Hepatocyte (in vitro differentiated cells): ENCODE measurements at regions not wholly inside any gene's neighbourhood (a gene's known extent, or its start where the extent isn't known, plus 50 kb on each side); places are given as distances from the start of the nearest gene placed in this dataset.

ENCODE experiments used
- DNase-seq: peaks from one replicate; pipeline ENCODE4 v3.0.0-alpha.2; 2016; ENCODE audit warnings: low spot score
- H2AFZ ChIP-seq: fragments of 200-600 bp; sonication (generic); 2 replicates; pipeline ENCODE4 v1.6.0; 2016; ENCODE audit warnings: antibody characterized with exemption, mild to moderate bottlenecking
- H3K27ac ChIP-seq: fragments of 200-600 bp; sonication (generic); 2 replicates; pipeline ENCODE4 v1.5.1; 2016; ENCODE audit warnings: mild to moderate bottlenecking
- H3K27me3 ChIP-seq: fragments of 200-600 bp; sonication (generic); 2 replicates; pipeline ENCODE4 v1.6.1; 2016
- H3K36me3 ChIP-seq: fragments of 200-600 bp; sonication (generic); replicated peaks from 2 replicates; pipeline ENCODE4 v1.5.1; 2016; ENCODE audit warnings: low read depth; ENCODE audit not compliant: insufficient read depth
- H3K4me1 ChIP-seq: fragments of 200-600 bp; sonication (generic); 2 replicates; pipeline ENCODE4 v1.5.1; 2016; ENCODE audit warnings: mild to moderate bottlenecking, moderate library complexity; ENCODE audit not compliant: insufficient read depth
- H3K4me2 ChIP-seq: fragments of 200-600 bp; sonication (generic); 2 replicates; pipeline ENCODE4 v1.6.0; 2016
- H3K4me3 ChIP-seq: fragments of 200-600 bp; sonication (generic); 2 replicates; pipeline ENCODE4 v1.5.1; 2016; ENCODE audit warnings: mild to moderate bottlenecking
- H3K79me2 ChIP-seq: fragments of 200-600 bp; sonication (generic); 2 replicates; pipeline ENCODE4 v1.6.0; 2017; ENCODE audit warnings: mild to moderate bottlenecking
- H3K9me2 ChIP-seq: fragments of 200-600 bp; sonication (generic); replicated peaks from 2 replicates; pipeline ENCODE4 v1.6.0; 2017; ENCODE audit warnings: mild to moderate bottlenecking; ENCODE audit not compliant: insufficient read depth
- H3K9me3 ChIP-seq: fragments of 200-600 bp; sonication (generic); 2 replicates; pipeline ENCODE4 v1.5.1; 2016; ENCODE audit warnings: low read depth, mild to moderate bottlenecking
- H4K20me1 ChIP-seq: fragments of 200-600 bp; sonication (generic); 2 replicates; pipeline ENCODE4 v1.6.0; 2016; ENCODE audit warnings: mild to moderate bottlenecking; ENCODE audit not compliant: insufficient read depth, poor library complexity, severe bottlenecking
- EZH2 ChIP-seq: fragments of 200-600 bp; sonication (generic); IDR thresholded peaks from 2 replicates; pipeline ENCODE4 v1.6.1; 2016; ENCODE audit warnings: antibody characterized with exemption, mild to moderate bottlenecking, borderline replicate concordance
- EZH2phosphoT487 ChIP-seq: fragments of 200-600 bp; sonication (generic); IDR thresholded peaks from one replicate; pipeline ENCODE4 v1.6.1; 2018; ENCODE audit warnings: antibody characterized with exemption, mild to moderate bottlenecking, low read depth, moderate library complexity; ENCODE audit not compliant: unreplicated experiment, severe bottlenecking
- WGBS: methylation state at CpG from one replicate; pipeline ENCODE4 v1.1.6; 2016; ENCODE audit warnings: low lambda C conversion rate; ENCODE audit errors: missing lambda C conversion rate; 5-methylcytosine and 5-hydroxymethylcytosine counted together
- TF ChIP-seq, protein P1 (sequence below): fragments of 200-600 bp; sonication (generic); IDR thresholded peaks from 2 replicates; pipeline ENCODE4 v1.5.1; 2016; ENCODE audit warnings: antibody characterized with exemption, mild to moderate bottlenecking; ENCODE audit not compliant: poor library complexity

DNA sequence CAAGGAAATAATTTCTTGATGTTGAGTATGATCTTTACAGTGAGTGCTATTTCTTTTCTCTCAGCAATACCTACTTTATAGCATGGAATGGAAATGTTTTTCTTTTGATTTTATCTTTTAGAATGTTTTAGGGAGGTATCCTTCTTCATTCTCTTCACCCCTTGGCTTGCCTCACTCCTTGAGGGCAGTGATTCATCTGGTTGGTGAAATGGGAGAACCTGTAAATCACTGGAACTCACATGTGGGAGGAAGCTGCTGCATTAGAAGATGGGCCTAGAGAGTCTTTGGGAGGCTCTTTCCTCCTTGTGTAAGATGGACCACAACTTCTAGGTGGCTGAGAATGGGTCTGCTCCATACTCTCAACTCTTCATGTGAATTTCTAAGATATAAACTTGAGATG, 244.8 kb upstream of the SYNCRIP start:
- TF ChIP-seq EZH2 (no peak), EZH2phosphoT487 (no peak)
- TF ChIP-seq, protein P1, sequence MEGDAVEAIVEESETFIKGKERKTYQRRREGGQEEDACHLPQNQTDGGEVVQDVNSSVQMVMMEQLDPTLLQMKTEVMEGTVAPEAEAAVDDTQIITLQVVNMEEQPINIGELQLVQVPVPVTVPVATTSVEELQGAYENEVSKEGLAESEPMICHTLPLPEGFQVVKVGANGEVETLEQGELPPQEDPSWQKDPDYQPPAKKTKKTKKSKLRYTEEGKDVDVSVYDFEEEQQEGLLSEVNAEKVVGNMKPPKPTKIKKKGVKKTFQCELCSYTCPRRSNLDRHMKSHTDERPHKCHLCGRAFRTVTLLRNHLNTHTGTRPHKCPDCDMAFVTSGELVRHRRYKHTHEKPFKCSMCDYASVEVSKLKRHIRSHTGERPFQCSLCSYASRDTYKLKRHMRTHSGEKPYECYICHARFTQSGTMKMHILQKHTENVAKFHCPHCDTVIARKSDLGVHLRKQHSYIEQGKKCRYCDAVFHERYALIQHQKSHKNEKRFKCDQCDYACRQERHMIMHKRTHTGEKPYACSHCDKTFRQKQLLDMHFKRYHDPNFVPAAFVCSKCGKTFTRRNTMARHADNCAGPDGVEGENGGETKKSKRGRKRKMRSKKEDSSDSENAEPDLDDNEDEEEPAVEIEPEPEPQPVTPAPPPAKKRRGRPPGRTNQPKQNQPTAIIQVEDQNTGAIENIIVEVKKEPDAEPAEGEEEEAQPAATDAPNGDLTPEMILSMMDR: no peak
- no peaks in the 10 kb centered on the region for H3K4me1 ChIP-seq
- no peak overlapping the region for H3K4me3 ChIP-seq
- no peak overlapping the region for H2AFZ ChIP-seq
- no peak overlapping the region for H3K4me2 ChIP-seq
- no peaks in the 10 kb centered on the region for H3K79me2 ChIP-seq
- no peak overlapping the region for H3K27ac ChIP-seq
- no peaks in the 10 kb centered on the region for H3K9me3 ChIP-seq
- H3K36me3 ChIP-seq: no peaks in the 10 kb centered on the region
- no peaks in the 10 kb centered on the region for H4K20me1 ChIP-seq
- no peak for DNase-seq
- no peaks in the 10 kb centered on the region for H3K9me2 ChIP-seq
- no peaks in the 10 kb centered on the region for H3K27me3 ChIP-seq

GRCh38 chr6:85868685-85869084, 226.0 kb upstream of the SYNCRIP start:
- no peaks in the 10 kb centered on the region for H3K27me3 ChIP-seq
- no peak overlapping the region for H3K4me3 ChIP-seq
- 93% methylated on average over 5 of the region's 5 CpGs for WGBS
- H3K4me1 ChIP-seq: peaks cover 13% of the 10 kb centered on the region
- H2AFZ ChIP-seq: no peak overlapping the region
- H3K9me3 ChIP-seq: no peaks in the 10 kb centered on the region
- no peaks in the 10 kb centered on the region for H3K79me2 ChIP-seq
- H3K9me2 ChIP-seq: no peaks in the 10 kb centered on the region
- no peak overlapping the region for H3K27ac ChIP-seq
- no peaks in the 10 kb centered on the region for H4K20me1 ChIP-seq
- no peaks in the 10 kb centered on the region for H3K36me3 ChIP-seq
- no peak for DNase-seq
- TF ChIP-seq EZH2phosphoT487 (no peak), EZH2 (no peak)
- TF ChIP-seq, protein P1: no peak
- no peak overlapping the region for H3K4me2 ChIP-seq

GRCh38 chr6:85867595-85867994, 224.9 kb upstream of the SYNCRIP start:
- no peak for TF ChIP-seq EZH2phosphoT487
- TF ChIP-seq, protein P1: no peak
- no peak for TF ChIP-seq EZH2
- Histone ChIP-seq H3K27me3 (no peaks in the 10 kb centered on the region), H3K4me3 (no peak overlapping the region), H3K9me2 (no peaks in the 10 kb centered on the region), H3K36me3 (no peaks in the 10 kb centered on the region), H3K27ac (no peak overlapping the region), H3K4me2 (no peak overlapping the region), H3K79me2 (no peaks in the 10 kb centered on the region), H3K4me1 (peaks cover 13% of the 10 kb centered on the region), H4K20me1 (no peaks in the 10 kb centered on the region), H2AFZ (peak overlapping the region; percentile 6), H3K9me3 (no peaks in the 10 kb centered on the region)
- no peak for DNase-seq

DNA sequence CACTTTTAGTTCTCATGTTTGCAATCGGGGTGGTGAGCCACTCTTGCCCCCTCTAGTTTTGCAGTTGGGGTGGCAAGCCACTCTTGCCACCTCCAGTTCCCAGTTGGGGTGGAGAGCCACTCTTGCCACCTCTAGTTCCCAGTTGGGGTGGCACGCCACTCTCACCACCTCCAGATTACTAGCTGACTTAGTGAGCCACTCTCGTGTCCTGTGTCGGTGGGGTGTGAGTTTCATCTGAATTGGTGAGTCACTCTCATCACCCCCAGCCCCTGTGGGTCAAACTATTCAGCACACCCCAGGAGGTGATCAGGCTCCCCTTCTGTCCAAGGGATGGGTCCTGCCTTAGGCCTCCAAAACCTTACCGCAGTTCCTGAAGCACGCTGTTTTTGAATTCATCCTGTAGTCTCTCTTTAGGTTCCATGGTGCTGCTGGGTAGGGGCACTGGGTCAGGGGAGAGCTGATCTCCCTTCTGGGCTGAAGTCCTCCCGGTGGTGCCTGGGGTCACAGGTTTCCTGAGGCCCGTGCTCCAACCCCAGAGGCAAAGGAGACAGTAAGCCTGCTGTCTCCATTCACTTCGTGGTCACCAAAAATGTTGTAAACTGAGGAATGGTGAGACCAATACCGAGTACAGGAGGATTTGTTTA, 224.2 kb upstream of the SYNCRIP start:
- H4K20me1 ChIP-seq: no peaks in the 10 kb centered on the region
- H3K79me2 ChIP-seq: no peaks in the 10 kb centered on the region
- peak overlapping the region; percentile 6 for H2AFZ ChIP-seq
- 75% methylated on average over 10 of the region's 10 CpGs for WGBS
- no peak overlapping the region for H3K27ac ChIP-seq
- H3K9me2 ChIP-seq: no peaks in the 10 kb centered on the region
- no peak overlapping the region for H3K4me2 ChIP-seq
- H3K4me3 ChIP-seq: no peak overlapping the region
- H3K4me1 ChIP-seq: peaks cover 13% of the 10 kb centered on the region
- H3K27me3 ChIP-seq: no peaks in the 10 kb centered on the region
- H3K36me3 ChIP-seq: no peaks in the 10 kb centered on the region
- H3K9me3 ChIP-seq: no peaks in the 10 kb centered on the region
- TF ChIP-seq, protein P1: no peak
- TF ChIP-seq EZH2phosphoT487 (no peak), EZH2 (no peak)
- no peak for DNase-seq
